ENCODE measurements at regions not wholly inside any gene's neighbourhood (a gene's known extent, or its start where the extent isn't known, plus 50 kb on each side); places are given as distances from the start of the nearest gene placed in this dataset.

DNA sequence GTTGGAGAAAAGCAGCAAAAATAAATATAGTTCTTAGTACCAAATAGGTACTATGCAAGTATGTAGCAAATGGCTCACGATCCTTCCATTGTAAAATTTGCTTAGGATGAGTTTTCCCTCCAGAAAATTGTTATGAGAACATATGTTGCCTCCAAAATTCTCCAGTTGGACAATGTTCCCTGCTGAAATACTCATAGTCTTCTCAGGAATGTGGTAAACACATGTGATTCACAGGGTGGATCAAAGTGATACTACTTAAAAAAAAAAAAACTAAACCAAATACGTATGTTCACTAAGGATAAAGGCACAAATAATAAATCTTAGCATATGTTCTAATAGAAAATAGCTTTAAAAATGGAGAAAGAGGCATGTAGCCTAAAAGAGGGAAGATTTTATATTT lies 84.3 kb upstream of the ZNF385D start:
- no peak for TF ChIP-seq POLR2A (IDR thresholded peaks at IDR 0.05)
- TF ChIP-seq, protein P1, sequence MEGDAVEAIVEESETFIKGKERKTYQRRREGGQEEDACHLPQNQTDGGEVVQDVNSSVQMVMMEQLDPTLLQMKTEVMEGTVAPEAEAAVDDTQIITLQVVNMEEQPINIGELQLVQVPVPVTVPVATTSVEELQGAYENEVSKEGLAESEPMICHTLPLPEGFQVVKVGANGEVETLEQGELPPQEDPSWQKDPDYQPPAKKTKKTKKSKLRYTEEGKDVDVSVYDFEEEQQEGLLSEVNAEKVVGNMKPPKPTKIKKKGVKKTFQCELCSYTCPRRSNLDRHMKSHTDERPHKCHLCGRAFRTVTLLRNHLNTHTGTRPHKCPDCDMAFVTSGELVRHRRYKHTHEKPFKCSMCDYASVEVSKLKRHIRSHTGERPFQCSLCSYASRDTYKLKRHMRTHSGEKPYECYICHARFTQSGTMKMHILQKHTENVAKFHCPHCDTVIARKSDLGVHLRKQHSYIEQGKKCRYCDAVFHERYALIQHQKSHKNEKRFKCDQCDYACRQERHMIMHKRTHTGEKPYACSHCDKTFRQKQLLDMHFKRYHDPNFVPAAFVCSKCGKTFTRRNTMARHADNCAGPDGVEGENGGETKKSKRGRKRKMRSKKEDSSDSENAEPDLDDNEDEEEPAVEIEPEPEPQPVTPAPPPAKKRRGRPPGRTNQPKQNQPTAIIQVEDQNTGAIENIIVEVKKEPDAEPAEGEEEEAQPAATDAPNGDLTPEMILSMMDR (IDR thresholded peaks at IDR 0.05), result no peak
- TF ChIP-seq EP300 (IDR thresholded peaks at IDR 0.05), result no peak

All from stomach (tissue), 4 donors.